SK-N-SH (cell line): ENCODE measurements at regions not wholly inside any gene's neighbourhood (a gene's known extent, or its start where the extent isn't known, plus 50 kb on each side); places are given as distances from the start of the nearest gene placed in this dataset.

Source experiments
- FOSL2 ChIP-seq: IDR thresholded peaks from 2 replicates; pipeline ENCODE4 v1.4.0; 2012; ENCODE audit warnings: low read depth, mild to moderate bottlenecking, moderate library complexity, borderline replicate concordance
- JUND ChIP-seq: IDR thresholded peaks from 2 replicates; pipeline ENCODE4 v1.4.0; 2012
- POLR2AphosphoS5 ChIP-seq: IDR thresholded peaks from 2 replicates; pipeline ENCODE4 v1.6.1; 2012; ENCODE audit warnings: low read depth, low read length
- RAD21 ChIP-seq: IDR thresholded peaks from 2 replicates; pipeline ENCODE4 v1.6.1; 2012; ENCODE audit warnings: mild to moderate bottlenecking, low read length
- RCOR1 ChIP-seq: fragments of 150-350 bp; IDR thresholded peaks from 2 replicates; pipeline ENCODE4 v1.6.1; 2017; ENCODE audit warnings: antibody characterized with exemption, low read length
- TF ChIP-seq, protein P1 (sequence below): IDR thresholded peaks from 2 replicates; pipeline ENCODE4 v1.6.1; 2012; ENCODE audit warnings: mild to moderate bottlenecking, low read depth, low read length, moderate library complexity
- TF ChIP-seq, protein P2 (sequence below): fragments of 200-600 bp; sonication (generic); IDR thresholded peaks from 2 replicates; pipeline ENCODE4 v1.6.1; 2017; ENCODE audit warnings: antibody characterized with exemption, mild to moderate bottlenecking, moderate library complexity
- TF ChIP-seq, protein P3 (sequence below): IDR thresholded peaks from 2 replicates; pipeline ENCODE4 v1.4.0; 2012; ENCODE audit warnings: low read depth
- TF ChIP-seq, protein P4 (sequence below): IDR thresholded peaks from 2 replicates; pipeline ENCODE4 v1.4.0; 2012; ENCODE audit warnings: low read depth, borderline replicate concordance

DNA sequence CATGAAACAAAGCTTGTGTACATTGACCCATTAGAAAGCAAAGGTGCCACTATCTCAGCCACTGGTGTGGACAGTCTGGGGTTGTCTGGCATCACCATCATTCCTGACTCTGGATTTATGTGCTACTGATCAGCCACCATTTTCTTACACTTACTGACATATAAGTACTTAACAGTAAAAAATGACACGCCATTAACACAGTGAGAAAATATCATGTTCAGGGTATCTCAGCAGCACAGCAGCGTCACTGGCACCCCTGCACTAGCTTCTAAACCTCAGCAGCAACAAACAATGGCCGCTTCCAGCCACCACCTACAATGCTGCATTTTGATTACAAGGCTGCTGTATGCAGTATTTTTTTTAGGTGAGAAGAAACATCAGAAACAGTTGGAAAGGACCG, 253.4 kb upstream of the HDAC4 start:
- TF ChIP-seq RCOR1 (no peak), JUND (no peak), RAD21 (no peak), FOSL2 (no peak), POLR2AphosphoS5 (no peak)
- TF ChIP-seq, protein P1, sequence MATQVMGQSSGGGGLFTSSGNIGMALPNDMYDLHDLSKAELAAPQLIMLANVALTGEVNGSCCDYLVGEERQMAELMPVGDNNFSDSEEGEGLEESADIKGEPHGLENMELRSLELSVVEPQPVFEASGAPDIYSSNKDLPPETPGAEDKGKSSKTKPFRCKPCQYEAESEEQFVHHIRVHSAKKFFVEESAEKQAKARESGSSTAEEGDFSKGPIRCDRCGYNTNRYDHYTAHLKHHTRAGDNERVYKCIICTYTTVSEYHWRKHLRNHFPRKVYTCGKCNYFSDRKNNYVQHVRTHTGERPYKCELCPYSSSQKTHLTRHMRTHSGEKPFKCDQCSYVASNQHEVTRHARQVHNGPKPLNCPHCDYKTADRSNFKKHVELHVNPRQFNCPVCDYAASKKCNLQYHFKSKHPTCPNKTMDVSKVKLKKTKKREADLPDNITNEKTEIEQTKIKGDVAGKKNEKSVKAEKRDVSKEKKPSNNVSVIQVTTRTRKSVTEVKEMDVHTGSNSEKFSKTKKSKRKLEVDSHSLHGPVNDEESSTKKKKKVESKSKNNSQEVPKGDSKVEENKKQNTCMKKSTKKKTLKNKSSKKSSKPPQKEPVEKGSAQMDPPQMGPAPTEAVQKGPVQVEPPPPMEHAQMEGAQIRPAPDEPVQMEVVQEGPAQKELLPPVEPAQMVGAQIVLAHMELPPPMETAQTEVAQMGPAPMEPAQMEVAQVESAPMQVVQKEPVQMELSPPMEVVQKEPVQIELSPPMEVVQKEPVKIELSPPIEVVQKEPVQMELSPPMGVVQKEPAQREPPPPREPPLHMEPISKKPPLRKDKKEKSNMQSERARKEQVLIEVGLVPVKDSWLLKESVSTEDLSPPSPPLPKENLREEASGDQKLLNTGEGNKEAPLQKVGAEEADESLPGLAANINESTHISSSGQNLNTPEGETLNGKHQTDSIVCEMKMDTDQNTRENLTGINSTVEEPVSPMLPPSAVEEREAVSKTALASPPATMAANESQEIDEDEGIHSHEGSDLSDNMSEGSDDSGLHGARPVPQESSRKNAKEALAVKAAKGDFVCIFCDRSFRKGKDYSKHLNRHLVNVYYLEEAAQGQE, result no peak
- TF ChIP-seq, protein P2, sequence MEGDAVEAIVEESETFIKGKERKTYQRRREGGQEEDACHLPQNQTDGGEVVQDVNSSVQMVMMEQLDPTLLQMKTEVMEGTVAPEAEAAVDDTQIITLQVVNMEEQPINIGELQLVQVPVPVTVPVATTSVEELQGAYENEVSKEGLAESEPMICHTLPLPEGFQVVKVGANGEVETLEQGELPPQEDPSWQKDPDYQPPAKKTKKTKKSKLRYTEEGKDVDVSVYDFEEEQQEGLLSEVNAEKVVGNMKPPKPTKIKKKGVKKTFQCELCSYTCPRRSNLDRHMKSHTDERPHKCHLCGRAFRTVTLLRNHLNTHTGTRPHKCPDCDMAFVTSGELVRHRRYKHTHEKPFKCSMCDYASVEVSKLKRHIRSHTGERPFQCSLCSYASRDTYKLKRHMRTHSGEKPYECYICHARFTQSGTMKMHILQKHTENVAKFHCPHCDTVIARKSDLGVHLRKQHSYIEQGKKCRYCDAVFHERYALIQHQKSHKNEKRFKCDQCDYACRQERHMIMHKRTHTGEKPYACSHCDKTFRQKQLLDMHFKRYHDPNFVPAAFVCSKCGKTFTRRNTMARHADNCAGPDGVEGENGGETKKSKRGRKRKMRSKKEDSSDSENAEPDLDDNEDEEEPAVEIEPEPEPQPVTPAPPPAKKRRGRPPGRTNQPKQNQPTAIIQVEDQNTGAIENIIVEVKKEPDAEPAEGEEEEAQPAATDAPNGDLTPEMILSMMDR, result no peak
- TF ChIP-seq, protein P3, sequence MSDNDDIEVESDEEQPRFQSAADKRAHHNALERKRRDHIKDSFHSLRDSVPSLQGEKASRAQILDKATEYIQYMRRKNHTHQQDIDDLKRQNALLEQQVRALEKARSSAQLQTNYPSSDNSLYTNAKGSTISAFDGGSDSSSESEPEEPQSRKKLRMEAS, result no peak
- TF ChIP-seq, protein P4, sequence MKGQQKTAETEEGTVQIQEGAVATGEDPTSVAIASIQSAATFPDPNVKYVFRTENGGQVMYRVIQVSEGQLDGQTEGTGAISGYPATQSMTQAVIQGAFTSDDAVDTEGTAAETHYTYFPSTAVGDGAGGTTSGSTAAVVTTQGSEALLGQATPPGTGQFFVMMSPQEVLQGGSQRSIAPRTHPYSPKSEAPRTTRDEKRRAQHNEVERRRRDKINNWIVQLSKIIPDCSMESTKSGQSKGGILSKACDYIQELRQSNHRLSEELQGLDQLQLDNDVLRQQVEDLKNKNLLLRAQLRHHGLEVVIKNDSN, result no peak
